Left lobe of liver (tissue), 2 donors: ENCODE measurements at regions not wholly inside any gene's neighbourhood (a gene's known extent, or its start where the extent isn't known, plus 50 kb on each side); places are given as distances from the start of the nearest gene placed in this dataset.

ENCODE experiments used
- ATAC-seq: fragments of 200-7000 bp; cut with Tn5 transposase; one replicate; pipeline ENCODE4 v1.9.1; 2020; ENCODE audit warnings: mild to moderate bottlenecking, moderate library complexity
- DNase-seq: peaks from one replicate; pipeline ENCODE4 v3.0.0-alpha.2; 2020; ENCODE audit warnings: low spot score
- donor health status: DM: no; HTN: no; CAD: no; lungs with moderate emphysema.
- donor health status: DM: no; HTN: yes; CAD: no.

DNA sequence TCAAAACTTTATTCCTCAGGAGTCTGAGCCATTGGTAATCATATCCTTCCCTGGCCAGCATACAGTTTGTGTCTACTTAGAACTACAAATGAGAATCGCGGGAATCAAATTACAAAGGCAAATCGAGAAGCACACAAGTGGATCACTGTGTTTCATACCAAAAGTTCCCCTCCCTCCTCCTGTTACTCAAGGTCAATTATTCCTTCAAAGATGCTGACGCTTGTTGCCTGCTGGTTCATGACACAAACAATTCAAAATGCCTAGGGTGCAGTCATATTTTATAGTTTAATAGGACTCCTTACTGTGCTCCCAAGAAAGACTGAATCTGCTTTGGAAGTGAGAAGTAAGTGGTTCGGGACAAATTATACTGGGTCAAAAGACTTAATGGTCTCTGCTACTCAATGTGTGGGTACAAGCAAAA lies 93.0 kb upstream of the PBX1 start:
- no peak for ATAC-seq
- DNase-seq = no peak

DNA sequence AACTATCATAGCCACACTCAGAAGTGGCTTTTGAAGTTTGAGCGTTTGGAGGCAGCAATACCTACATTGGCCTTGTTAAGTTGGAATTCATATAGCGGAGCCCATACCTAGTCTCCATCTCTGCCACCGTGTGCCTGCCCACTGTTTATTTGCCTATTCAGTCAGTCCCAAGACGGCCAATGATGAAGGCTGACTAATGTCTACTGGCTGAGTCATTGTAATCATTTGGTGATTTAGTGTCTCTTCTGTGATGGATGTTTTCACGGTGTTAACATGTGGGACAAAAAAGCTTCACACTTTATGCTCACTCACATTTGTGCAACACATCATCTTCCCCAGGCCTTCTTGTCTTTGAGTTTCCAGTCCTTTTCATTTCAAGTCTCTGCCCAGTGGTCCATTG lies 92.6 kb upstream of the PBX1 start:
- ATAC-seq (no peak), DNase-seq (no peak)

DNA sequence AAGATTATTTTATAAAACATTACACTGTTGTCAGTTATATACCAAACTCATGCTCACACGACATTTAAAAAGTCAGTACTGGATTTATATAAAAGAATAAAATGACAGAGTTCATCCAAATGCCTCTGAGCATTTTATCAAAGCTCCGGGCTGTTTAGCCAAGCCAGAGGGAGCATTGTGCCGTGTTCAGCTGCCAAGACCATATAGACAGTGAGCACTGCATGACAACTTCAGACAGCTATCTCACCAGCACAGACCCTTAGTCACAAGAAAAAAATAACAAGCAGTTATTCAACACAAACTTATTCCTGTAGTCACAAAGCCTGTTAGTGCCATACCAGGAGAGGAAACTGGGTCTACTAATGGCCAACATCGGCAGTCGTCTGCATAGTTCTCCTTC lies 88.0 kb upstream of the PBX1 start:
- no peak for DNase-seq
- no peak for ATAC-seq

- DNase-seq (no peak), ATAC-seq (no peak)
Measured at GRCh38 chr1:164472841-164473240, 86.1 kb upstream of the PBX1 start.

GRCh38 chr1:164473544-164473943 lies 85.4 kb upstream of the PBX1 start:
- no peak for ATAC-seq

GRCh38 chr1:164475834-164476233 lies 83.2 kb upstream of the PBX1 start:
- ATAC-seq (no peak), DNase-seq (no peak)

More at GRCh38 chr1:164473544-164473943, 85.4 kb upstream of the PBX1 start:
- no peak for DNase-seq

DNA sequence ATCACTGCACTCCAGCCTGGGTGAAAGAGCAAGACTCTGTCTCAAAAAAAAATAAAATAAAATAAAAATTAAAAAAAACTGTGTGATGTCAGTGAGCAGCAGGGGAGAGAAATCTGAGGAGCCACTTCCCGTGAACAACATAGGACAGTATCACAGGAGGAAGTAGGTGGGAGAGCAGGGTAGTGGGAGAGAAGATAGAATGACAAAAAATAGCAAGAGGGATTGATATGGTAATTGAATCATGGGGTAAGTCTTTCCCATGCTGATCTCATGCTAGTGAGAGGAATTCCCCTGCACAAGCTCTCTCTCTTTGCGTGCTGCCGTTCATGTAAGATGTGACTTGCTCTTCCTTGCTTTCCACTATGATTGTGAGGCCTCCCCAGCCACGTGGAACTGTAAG lies 81.6 kb upstream of the PBX1 start:
- no peak for DNase-seq
- ATAC-seq = no peak

- no peak for DNase-seq
- no peak for ATAC-seq
Measured at GRCh38 chr1:164479242-164479641, 79.7 kb upstream of the PBX1 start.

DNA sequence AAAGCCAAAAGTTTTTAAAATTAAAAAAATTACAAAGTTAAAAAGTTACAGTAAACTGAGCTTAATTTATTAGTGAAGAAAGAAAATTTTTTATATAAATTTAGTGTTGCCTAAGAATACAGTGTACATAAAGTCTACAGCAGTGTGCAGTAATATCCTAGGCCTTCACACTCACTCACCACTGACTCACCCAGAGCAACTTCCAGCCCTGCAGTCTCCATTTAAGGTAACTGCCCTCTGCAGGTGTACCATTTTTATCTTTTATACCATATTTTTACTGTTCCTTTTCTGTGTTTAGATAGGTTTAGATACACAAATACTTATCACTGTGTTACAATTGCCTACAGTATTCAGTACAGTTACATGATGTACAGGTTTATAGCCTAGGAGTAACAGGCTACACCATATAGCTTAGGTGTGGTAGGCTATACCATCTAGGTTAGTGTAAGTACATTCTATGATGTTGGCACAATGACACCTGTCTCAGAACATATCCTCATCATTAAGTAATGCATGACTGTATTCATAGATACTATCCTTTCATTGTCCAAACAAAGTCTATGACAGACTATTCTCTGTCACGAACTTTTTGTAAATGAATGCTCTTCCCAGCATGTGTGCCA lies 78.6 kb upstream of the PBX1 start:
- no peak for DNase-seq
- no peak for ATAC-seq

- ATAC-seq (no peak), DNase-seq (no peak)
Measured at GRCh38 chr1:164495905-164496304, 63.1 kb upstream of the PBX1 start.

DNA sequence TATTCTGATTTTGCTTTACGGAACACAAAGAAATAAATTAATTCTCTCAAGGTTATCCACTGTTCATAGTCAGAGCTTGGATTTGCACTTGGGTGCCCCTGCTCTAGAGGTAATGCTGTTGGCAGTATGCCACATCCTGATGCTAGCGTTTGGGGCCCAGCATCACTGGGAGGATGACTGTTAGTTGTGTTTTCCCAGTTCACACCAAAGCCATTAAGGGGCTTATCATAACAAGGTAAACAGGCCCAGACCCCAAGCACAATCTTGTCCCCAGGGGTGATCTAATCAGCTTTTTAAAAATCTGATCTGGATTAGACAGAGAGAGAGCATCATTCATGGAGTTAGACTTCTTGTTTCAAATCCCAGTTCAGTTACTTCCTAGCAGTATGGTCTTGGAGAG lies 60.2 kb upstream of the PBX1 start:
- DNase-seq (no peak), ATAC-seq (no peak)

DNA sequence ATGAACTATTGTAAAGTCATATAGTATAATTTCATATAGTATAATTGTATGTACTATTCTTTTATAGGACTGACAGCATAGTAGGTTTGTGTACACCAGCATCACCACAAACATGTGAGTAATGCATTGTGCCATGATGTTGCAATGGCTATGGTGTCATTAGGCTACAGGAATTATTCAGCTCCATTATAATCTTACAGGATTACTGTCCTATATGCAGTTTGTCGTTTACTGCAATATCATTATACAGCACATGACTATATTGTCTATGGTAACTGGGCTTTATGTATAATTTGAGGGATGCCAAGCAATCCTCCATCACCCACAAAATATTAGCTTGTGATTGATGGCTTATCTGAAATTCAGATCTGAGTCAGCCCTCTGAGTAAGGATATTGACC lies 54.2 kb upstream of the PBX1 start:
- no peak for ATAC-seq
- no peak for DNase-seq
